HT-29 (cell line): ENCODE measurements at regions not wholly inside any gene's neighbourhood (a gene's known extent, or its start where the extent isn't known, plus 50 kb on each side); places are given as distances from the start of the nearest gene placed in this dataset.
"Not testable (repeated sequence)": the region's sequence is repeated elsewhere in the genome, so short reads cannot be mapped to it uniquely, and the experiment has no call there.

Source experiments
- DNase-seq: peaks from one replicate; pipeline ENCODE4 v3.0.0-alpha.2; 2015; ENCODE audit warnings: low spot score

GRCh38 chr19:30871979-30872378 is 477.3 kb downstream of the TSHZ3 start:
- no peak for DNase-seq

GRCh38 chr19:30870876-30871275 is 478.4 kb downstream of the TSHZ3 start:
- peak; percentile 22 for DNase-seq

GRCh38 chr19:30865511-30865910 is 483.7 kb downstream of the TSHZ3 start:
- no peak for DNase-seq

GRCh38 chr19:30864391-30865215 is 484.6 kb downstream of the TSHZ3 start:
- DNase-seq = no peak

GRCh38 chr19:30862876-30863275 is 486.4 kb downstream of the TSHZ3 start:
- no peak for DNase-seq

GRCh38 chr19:30861919-30862318 is 487.3 kb downstream of the TSHZ3 start:
- no peak for DNase-seq

- DNase-seq = no peak
Measured at GRCh38 chr19:30857966-30858490, 485.8 kb downstream of the ZNF536 start.

GRCh38 chr19:30857388-30857787 is 485.2 kb downstream of the ZNF536 start:
- DNase-seq = no peak

GRCh38 chr19:30856786-30857185 is 484.6 kb downstream of the ZNF536 start:
- DNase-seq = no peak

GRCh38 chr19:30856376-30856775 is 484.2 kb downstream of the ZNF536 start:
- no peak for DNase-seq

GRCh38 chr19:30855442-30855841 is 483.3 kb downstream of the ZNF536 start:
- DNase-seq = no peak

GRCh38 chr19:30854661-30855060 is 482.5 kb downstream of the ZNF536 start:
- no peak for DNase-seq

- no peak for DNase-seq
Measured at GRCh38 chr19:30854207-30854606, 482.0 kb downstream of the ZNF536 start.

GRCh38 chr19:30853036-30853435 is 480.9 kb downstream of the ZNF536 start:
- no peak for DNase-seq

- no peak for DNase-seq
Measured at GRCh38 chr19:30852168-30852567, 480.0 kb downstream of the ZNF536 start.

GRCh38 chr19:30851646-30852045 is 479.5 kb downstream of the ZNF536 start:
- no peak for DNase-seq

GRCh38 chr19:30848636-30849425 is 476.6 kb downstream of the ZNF536 start:
- DNase-seq = no peak

- DNase-seq = no peak
Measured at GRCh38 chr19:30846102-30846501, 473.9 kb downstream of the ZNF536 start.

- DNase-seq = no peak
Measured at GRCh38 chr19:30842926-30843325, 470.7 kb downstream of the ZNF536 start.

- DNase-seq = no peak
Measured at GRCh38 chr19:30841934-30842333, 469.8 kb downstream of the ZNF536 start.

- no peak for DNase-seq
Measured at GRCh38 chr19:30830875-30831274, 458.7 kb downstream of the ZNF536 start.

GRCh38 chr19:30825505-30825904 is 453.3 kb downstream of the ZNF536 start:
- DNase-seq = not testable (repeated sequence)

- DNase-seq = no peak
Measured at GRCh38 chr19:30824809-30825208, 452.6 kb downstream of the ZNF536 start.
